Uterus (tissue), 3 donors: ENCODE measurements at regions not wholly inside any gene's neighbourhood (a gene's known extent, or its start where the extent isn't known, plus 50 kb on each side); places are given as distances from the start of the nearest gene placed in this dataset.

ENCODE experiments used
- DNase-seq, 2 donors: peaks; one replicate each; pipeline ENCODE4 v3.0.0-alpha.2; 2019 to 2020
- H3K27ac ChIP-seq, 2 donors: fragments of 200-600 bp; sonication (generic); 1 replicate in 1 of 2; 2 replicates in 1 of 2; pipeline ENCODE4 v1.5.1; 2016 to 2018
- H3K27me3 ChIP-seq, 2 donors: fragments of 200-600 bp; sonication (generic); one replicate each; pipeline ENCODE4 v1.5.1; 2018 to 2019; ENCODE audit warnings: control low read depth in 1 of 2
- H3K36me3 ChIP-seq, 2 donors: fragments of 200-600 bp; sonication (generic); one replicate each; pipeline ENCODE4 v1.5.1; 2019; ENCODE audit warnings: control low read depth in 1 of 2
- H3K4me1 ChIP-seq, 2 donors: fragments of 200-600 bp; sonication (generic); one replicate each; pipeline ENCODE4 v1.5.1; 2018 to 2019; ENCODE audit warnings: control low read depth in 1 of 2
- H3K4me3 ChIP-seq, 2 donors: fragments of 200-600 bp; sonication (generic); 1 replicate in 1 of 2; 2 replicates in 1 of 2; pipeline ENCODE4 v1.5.1; 2018 to 2019; ENCODE audit warnings: mild to moderate bottlenecking in 1 of 2
- H3K9me3 ChIP-seq, 2 donors: fragments of 200-600 bp; sonication (generic); one replicate each; pipeline ENCODE4 v1.5.1; 2019; ENCODE audit warnings: control low read depth in 1 of 2
- POLR2A ChIP-seq, 2 donors: fragments of 450-650 bp; IDR thresholded peaks; one replicate each; pipeline ENCODE4 v1.6.1; 2016; ENCODE audit warnings: antibody characterized with exemption in 2 of 2, mild to moderate bottlenecking in 1 of 2, moderate library complexity in 1 of 2
- intact Hi-C: fragments of 100-400 bp; cut with DNase I; formaldehyde crosslinking; loops from one replicate; pipeline ENCODE4 v1.15.1; 2023; ENCODE audit warnings: low total_unique reads
- TF ChIP-seq, protein P1 (sequence below), 4 experiments: fragments of 200-600 bp in 2 of 4; fragments of 450-650 bp in 2 of 4; sonication (generic) in 2 of 4; IDR thresholded peaks; one replicate each; pipeline ENCODE4 v1.5.1; 2016 to 2019; ENCODE audit warnings: antibody characterized with exemption in 4 of 4, mild to moderate bottlenecking in 2 of 4, moderate library complexity in 1 of 4
- donor health status: DM: yes; HTN: yes; CAD: no.

DNA sequence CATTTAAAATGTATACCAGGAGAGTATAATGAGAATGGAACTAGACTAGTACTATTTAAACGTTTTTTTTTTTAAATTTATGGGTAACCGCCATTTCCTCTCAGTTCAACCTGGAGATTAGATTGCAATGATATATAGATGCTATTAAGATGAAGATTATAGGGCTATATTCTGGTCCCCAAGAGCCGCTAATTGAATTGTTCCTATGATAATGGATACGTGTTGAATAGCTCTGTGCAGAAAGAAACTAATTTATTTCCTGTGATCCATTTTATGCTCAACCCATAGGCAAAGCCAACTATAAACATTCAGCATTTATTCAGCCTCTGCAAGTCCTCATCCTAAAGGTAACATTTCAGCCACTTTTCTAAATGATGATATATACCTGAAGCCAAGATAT, 1595.1 kb upstream of the SEL1L start:
- intact Hi-C loops = no loop called here
- H3K4me1 ChIP-seq = no peaks in the 10 kb centered on the region
- no peak for TF ChIP-seq POLR2A (IDR thresholded peaks at IDR 0.05)
- TF ChIP-seq, protein P1, sequence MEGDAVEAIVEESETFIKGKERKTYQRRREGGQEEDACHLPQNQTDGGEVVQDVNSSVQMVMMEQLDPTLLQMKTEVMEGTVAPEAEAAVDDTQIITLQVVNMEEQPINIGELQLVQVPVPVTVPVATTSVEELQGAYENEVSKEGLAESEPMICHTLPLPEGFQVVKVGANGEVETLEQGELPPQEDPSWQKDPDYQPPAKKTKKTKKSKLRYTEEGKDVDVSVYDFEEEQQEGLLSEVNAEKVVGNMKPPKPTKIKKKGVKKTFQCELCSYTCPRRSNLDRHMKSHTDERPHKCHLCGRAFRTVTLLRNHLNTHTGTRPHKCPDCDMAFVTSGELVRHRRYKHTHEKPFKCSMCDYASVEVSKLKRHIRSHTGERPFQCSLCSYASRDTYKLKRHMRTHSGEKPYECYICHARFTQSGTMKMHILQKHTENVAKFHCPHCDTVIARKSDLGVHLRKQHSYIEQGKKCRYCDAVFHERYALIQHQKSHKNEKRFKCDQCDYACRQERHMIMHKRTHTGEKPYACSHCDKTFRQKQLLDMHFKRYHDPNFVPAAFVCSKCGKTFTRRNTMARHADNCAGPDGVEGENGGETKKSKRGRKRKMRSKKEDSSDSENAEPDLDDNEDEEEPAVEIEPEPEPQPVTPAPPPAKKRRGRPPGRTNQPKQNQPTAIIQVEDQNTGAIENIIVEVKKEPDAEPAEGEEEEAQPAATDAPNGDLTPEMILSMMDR (IDR thresholded peaks at IDR 0.05) = no peak
- no peaks in the 10 kb centered on the region for H3K27me3 ChIP-seq
- DNase-seq = no peak
- no peaks in the 10 kb centered on the region for H3K36me3 ChIP-seq
- H3K9me3 ChIP-seq = no peaks in the 10 kb centered on the region
- H3K27ac ChIP-seq = no peak overlapping the region
- H3K4me3 ChIP-seq = no peak overlapping the region

DNA sequence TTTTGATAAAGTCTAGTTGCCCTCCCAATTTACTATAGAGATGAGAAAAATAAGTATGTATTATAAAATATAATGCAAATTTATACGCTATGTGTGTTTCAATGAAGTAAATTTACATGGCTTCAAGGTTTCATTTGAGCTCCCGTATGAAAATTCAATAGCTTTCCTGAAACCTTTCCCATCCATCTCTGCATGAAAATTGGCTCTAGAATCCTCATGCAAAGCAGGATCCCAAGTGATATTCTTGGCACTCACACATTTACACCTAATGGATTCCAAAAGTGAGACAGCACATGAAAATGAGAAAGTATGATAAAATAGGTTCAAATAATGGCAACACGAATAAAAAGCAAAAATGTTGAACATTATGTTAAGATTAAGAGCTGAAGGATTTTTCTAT, 1595.8 kb upstream of the SEL1L start:
- Histone ChIP-seq H3K4me3 (no peak overlapping the region), H3K4me1 (no peaks in the 10 kb centered on the region), H3K9me3 (no peaks in the 10 kb centered on the region), H3K27me3 (no peaks in the 10 kb centered on the region), H3K27ac (no peak overlapping the region), H3K36me3 (no peaks in the 10 kb centered on the region)
- DNase-seq = no peak
- no peak for TF ChIP-seq POLR2A (IDR thresholded peaks at IDR 0.05)
- TF ChIP-seq, protein P1 (IDR thresholded peaks at IDR 0.05) = no peak
- intact Hi-C loops = no loop called here

DNA sequence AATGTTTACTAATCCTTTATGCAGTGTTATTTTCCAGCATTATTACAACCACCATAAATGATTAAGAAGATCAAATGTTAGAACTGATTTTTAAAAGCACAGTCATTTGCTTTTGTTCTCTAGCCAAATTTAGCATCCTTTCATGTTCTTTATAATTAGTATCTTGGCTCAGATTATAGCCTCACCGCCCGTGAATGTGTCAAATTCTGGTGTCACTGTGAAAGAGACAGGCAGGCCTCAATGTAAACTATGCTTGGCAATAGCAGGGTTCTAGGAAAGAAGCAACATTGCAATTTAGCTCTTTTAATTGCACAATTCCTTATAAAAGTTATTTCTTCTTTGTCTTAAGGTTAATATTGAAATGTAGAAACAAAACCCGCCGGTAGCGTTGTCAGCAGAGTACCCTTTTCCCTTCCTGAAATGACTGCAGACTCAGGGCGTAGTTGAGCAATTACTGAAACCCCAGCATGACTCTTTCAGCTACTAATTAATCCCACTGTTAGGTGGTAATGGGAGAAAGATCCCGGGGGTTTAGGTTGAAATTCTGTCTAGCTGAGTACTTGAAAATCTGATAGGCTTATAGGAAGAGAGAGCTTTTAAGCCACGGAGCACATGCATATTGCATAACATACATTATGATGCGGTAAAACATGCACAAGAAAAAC, 1600.5 kb upstream of the SEL1L start:
- H3K27ac ChIP-seq = no peak overlapping the region
- no peak for TF ChIP-seq POLR2A (IDR thresholded peaks at IDR 0.05)
- TF ChIP-seq, protein P1 (IDR thresholded peaks at IDR 0.05) = no peak
- peaks cover 0 to 5% of the 10 kb centered on the region in 2 donors for H3K27me3 ChIP-seq
- intact Hi-C loops = no loop called here
- DNase-seq = no peak
- H3K4me1 ChIP-seq = no peaks in the 10 kb centered on the region
- no peak overlapping the region for H3K4me3 ChIP-seq
- no peaks in the 10 kb centered on the region for H3K36me3 ChIP-seq
- no peaks in the 10 kb centered on the region for H3K9me3 ChIP-seq

DNA sequence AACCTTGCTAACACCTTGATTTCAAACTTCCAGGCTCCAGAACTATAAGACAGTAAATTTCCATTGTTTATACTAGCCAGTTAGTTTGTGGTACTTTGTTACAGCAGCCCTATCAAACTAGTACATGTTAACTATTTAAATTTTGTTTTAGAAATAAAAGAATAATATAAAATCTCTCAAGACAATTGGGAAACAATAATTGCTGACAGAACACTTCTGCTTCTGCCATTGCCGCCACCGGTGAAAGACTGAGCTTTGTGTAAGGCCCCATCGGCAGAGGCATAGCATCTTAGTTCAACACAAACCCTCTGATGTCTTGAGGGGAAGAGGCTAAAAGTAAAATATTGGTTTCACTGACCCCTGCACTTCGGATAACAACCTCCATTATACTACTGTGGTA, 1607.1 kb upstream of the SEL1L start:
- no peak overlapping the region for H3K4me3 ChIP-seq
- no peaks in the 10 kb centered on the region for H3K4me1 ChIP-seq
- intact Hi-C loops = no loop called here
- peaks cover 0 to 5% of the 10 kb centered on the region in 2 donors for H3K27me3 ChIP-seq
- no peak overlapping the region for H3K27ac ChIP-seq
- TF ChIP-seq, protein P1 (IDR thresholded peaks at IDR 0.05) = no peak
- TF ChIP-seq POLR2A (IDR thresholded peaks at IDR 0.05) = no peak
- no peaks in the 10 kb centered on the region for H3K9me3 ChIP-seq
- no peaks in the 10 kb centered on the region for H3K36me3 ChIP-seq
- no peak for DNase-seq

DNA sequence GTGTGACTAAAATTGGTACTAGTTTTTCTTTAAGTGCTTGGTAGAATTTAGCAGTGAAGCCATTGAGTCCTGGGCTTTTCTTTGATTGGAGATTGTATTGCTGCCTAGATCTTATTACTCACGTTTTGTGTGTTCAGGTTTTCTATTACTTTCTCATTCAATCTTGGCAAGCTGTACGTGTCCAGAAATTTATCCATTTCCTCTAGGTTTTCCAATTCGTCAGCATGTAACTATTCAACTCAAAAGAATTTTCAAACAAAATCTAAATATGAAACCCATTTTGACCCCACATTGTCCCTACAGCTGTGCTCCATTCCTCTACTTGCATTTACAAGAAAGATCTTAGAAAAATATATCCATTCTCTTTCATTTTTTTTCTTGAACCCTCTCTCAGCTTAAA, 1613.4 kb upstream of the SEL1L start:
- H3K27ac ChIP-seq = no peak overlapping the region
- H3K4me1 ChIP-seq = no peaks in the 10 kb centered on the region
- no peaks in the 10 kb centered on the region for H3K36me3 ChIP-seq
- DNase-seq = no peak
- intact Hi-C loops = no loop called here
- H3K27me3 ChIP-seq = no peaks in the 10 kb centered on the region
- no peaks in the 10 kb centered on the region for H3K9me3 ChIP-seq
- no peak for TF ChIP-seq POLR2A (IDR thresholded peaks at IDR 0.05)
- TF ChIP-seq, protein P1 (IDR thresholded peaks at IDR 0.05) = no peak
- H3K4me3 ChIP-seq = no peak overlapping the region
